Spinal cord (tissue), 9 donors: ENCODE measurements at regions not wholly inside any gene's neighbourhood (a gene's known extent, or its start where the extent isn't known, plus 50 kb on each side); places are given as distances from the start of the nearest gene placed in this dataset.

Source experiments
- DNase-seq, 6 donors: peaks; one replicate each; pipeline versions ENCODE4 v3.0.0 to v3.0.0-alpha.2; 2013 to 2015; ENCODE audit warnings: low spot score in 6 of 6, low read depth in 4 of 6
- H3K27ac ChIP-seq: one replicate; pipeline ENCODE4 v1.5.1; 2013; ENCODE audit warnings: low read depth, low read length, control low read depth
- H3K27me3 ChIP-seq: one replicate; pipeline ENCODE4 v1.6.1; 2013; ENCODE audit warnings: low read length; ENCODE audit not compliant: control insufficient read depth, insufficient read depth
- H3K36me3 ChIP-seq: one replicate; pipeline ENCODE4 v1.6.1; 2013; ENCODE audit warnings: low read length; ENCODE audit not compliant: control insufficient read depth, insufficient read depth
- H3K4me1 ChIP-seq: one replicate; pipeline ENCODE4 v1.6.1; 2013; ENCODE audit warnings: low read length; ENCODE audit not compliant: control insufficient read depth, insufficient read depth
- H3K4me3 ChIP-seq: one replicate; pipeline ENCODE4 v1.5.1; 2013; ENCODE audit warnings: low read depth, low read length, control low read depth
- H3K9me3 ChIP-seq: one replicate; pipeline ENCODE4 v1.6.1; 2013; ENCODE audit warnings: low read length; ENCODE audit not compliant: control insufficient read depth, insufficient read depth
- WGBS: methylation state at CpG from one replicate; pipeline ENCODE4 v1.1.5; 2013; ENCODE audit warnings: missing lambda C conversion rate; ENCODE audit not compliant: insufficient coverage; 5-methylcytosine and 5-hydroxymethylcytosine counted together
- donor health status: healthy.

DNA sequence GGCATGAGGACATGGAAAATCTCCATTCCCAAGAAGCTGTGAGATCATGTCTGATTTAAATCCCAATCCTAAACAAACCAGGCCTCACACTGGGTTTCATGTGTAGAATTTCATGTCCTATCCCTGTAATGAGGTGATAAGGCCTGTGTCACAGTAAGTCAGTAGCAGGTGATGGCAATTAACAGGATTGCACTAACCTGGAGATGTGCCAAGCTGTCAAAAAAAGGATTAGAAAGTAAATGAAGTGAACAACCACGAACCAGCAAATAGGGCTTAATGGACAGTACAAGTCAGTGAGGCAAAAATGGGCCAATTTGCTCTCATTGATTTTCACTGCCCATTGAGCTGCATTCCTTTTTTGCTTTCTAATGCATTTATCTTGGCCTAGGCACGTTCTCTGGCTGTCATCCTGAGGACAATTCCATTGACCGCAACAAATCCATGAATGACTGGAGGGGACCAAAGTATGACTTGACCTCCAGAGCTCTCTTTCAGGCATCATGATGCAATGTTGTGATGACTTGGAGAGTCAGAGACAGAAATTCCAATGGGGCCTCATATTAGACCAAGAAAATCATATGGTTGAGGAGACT is 673.6 kb upstream of the ADGRL2 start:
- H3K4me1 ChIP-seq, result no peaks in the 10 kb centered on the region
- no peaks in the 10 kb centered on the region for H3K36me3 ChIP-seq
- H3K27me3 ChIP-seq, result no peaks in the 10 kb centered on the region
- peak in 1 of 6 donors; percentile 37 for DNase-seq
- no peak overlapping the region for H3K4me3 ChIP-seq
- no peak overlapping the region for H3K27ac ChIP-seq
- 50% methylated on average over 3 of the region's 3 CpGs for whole genome bisulfite sequencing
- no peaks in the 10 kb centered on the region for H3K9me3 ChIP-seq

GRCh38 chr1:81125672-81126071 is 675.1 kb upstream of the ADGRL2 start:
- no peak for DNase-seq
- no peak overlapping the region for H3K4me3 ChIP-seq
- no peak overlapping the region for H3K27ac ChIP-seq
- H3K36me3 ChIP-seq, result no peaks in the 10 kb centered on the region
- no peaks in the 10 kb centered on the region for H3K27me3 ChIP-seq
- WGBS, result 83% methylated on average over 2 of the region's 4 CpGs
- H3K4me1 ChIP-seq, result no peaks in the 10 kb centered on the region
- no peaks in the 10 kb centered on the region for H3K9me3 ChIP-seq

DNA sequence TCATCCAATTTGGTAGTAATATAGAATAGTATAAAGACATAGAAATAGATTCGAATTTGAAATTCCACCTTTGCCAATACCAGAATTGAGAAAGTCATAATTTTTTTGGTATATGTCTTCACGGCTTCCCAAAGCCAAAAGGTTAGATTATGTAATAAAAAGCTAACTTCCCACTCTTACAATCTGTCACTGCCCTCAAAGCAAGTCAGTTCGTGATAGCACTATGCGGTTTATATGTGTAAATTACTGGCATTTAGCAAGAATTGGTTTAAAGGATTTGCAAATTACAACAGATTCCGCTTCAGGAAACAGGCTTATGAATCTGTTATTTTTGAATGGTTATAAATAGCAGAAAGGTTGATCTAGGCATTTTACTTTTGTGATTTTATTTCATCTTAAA is 679.4 kb upstream of the ADGRL2 start:
- no peaks in the 10 kb centered on the region for H3K9me3 ChIP-seq
- no peak overlapping the region for H3K4me3 ChIP-seq
- H3K27ac ChIP-seq, result no peak overlapping the region
- no peak for DNase-seq
- no peaks in the 10 kb centered on the region for H3K36me3 ChIP-seq
- WGBS, result no CpG with 5 or more reads among the region's 5 CpGs
- H3K4me1 ChIP-seq, result no peaks in the 10 kb centered on the region
- no peaks in the 10 kb centered on the region for H3K27me3 ChIP-seq

DNA sequence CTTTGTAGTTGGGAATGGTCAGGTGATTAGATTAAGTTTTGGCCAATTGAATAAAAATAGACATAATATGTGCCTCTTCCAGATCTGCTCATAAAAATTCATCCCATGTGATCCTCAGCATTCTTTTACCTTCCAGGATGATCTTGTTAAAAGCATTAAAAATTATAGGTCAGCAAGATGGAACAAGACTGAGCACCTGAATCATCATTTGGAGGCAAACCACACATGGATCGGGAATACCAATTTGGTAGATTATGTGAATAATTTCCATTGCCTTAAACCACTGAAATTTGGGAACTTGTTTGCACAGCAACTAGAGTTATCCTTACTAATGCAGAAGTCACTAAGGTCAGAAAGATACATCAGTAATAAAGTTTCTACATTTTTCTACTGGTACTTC is 681.4 kb upstream of the ADGRL2 start:
- no peaks in the 10 kb centered on the region for H3K9me3 ChIP-seq
- no peaks in the 10 kb centered on the region for H3K4me1 ChIP-seq
- no peak overlapping the region for H3K4me3 ChIP-seq
- DNase-seq, result no peak
- no peaks in the 10 kb centered on the region for H3K36me3 ChIP-seq
- no peaks in the 10 kb centered on the region for H3K27me3 ChIP-seq
- no CpG with 5 or more reads among the region's 1 CpG for WGBS
- no peak overlapping the region for H3K27ac ChIP-seq

DNA sequence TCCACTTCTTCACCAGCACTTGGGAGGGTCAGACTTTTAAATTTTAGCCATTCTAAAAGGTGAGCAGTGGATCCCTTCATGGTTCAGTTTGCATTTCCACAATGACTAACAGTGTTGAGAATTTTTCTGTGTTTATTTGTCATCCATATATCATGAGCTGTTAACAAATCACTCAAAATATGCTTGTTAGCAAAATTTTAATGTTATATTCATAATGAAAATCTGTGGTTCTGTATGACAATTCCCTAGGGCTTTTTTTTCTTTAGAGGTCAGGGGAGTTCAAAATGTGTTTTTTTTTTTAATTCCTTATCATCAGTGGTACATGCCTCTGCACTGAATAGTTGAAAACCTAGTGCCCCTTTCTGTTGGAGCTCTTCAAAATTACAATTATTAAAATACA is 682.2 kb upstream of the ADGRL2 start:
- Histone ChIP-seq H3K9me3 (no peaks in the 10 kb centered on the region), H3K4me3 (no peak overlapping the region), H3K27ac (no peak overlapping the region), H3K27me3 (no peaks in the 10 kb centered on the region), H3K4me1 (no peaks in the 10 kb centered on the region), H3K36me3 (no peaks in the 10 kb centered on the region)
- no peak for DNase-seq

DNA sequence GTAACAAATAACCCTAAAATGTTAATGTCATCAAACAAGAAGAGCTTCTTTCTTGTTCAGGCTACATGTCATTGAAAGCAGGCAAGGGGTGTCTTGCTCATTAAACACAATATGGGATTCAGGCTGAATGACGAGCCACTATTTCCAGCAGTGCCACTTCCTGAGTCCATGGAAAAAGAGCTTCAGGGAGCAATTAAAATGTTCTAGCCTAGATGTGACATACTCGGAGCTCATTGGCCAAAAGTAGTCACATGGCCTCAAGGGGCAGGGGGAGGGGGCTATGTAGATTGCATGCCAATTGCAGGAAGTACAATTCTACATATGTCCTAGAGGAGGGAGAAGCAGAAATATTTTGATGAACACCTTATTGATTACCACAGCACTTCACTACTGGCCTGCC is 685.3 kb upstream of the ADGRL2 start:
- Histone ChIP-seq H3K4me3 (no peak overlapping the region), H3K27me3 (no peaks in the 10 kb centered on the region), H3K4me1 (no peaks in the 10 kb centered on the region), H3K36me3 (no peaks in the 10 kb centered on the region), H3K27ac (no peak overlapping the region), H3K9me3 (no peaks in the 10 kb centered on the region)
- 56% methylated on average over 1 of the region's 2 CpGs for WGBS
- DNase-seq, result no peak

DNA sequence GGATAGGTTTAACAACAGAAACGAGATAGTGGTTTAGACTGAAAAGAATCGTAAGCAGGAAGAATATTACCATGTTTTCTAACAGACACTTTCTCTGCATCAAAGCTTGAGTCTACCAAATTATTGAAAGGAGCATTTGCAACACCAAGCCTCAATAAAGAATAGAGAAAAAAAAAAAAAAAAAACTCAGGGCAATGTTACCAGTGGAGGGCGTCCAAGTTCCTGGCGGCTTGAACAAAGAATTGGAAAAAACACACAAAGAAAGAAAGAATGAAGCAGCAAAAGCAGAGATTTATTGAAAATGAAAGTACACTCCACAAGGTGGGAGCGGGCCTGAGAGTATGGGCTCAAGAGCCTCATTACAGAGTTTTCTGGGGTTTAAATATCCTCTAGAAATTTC is 686.5 kb upstream of the ADGRL2 start:
- WGBS, result 100% methylated on average over 1 of the region's 5 CpGs
- Histone ChIP-seq H3K36me3 (no peaks in the 10 kb centered on the region), H3K4me1 (no peaks in the 10 kb centered on the region), H3K27me3 (no peaks in the 10 kb centered on the region), H3K27ac (no peak overlapping the region), H3K9me3 (no peaks in the 10 kb centered on the region), H3K4me3 (no peak overlapping the region)
- no peak for DNase-seq

- Histone ChIP-seq H3K9me3 (no peaks in the 10 kb centered on the region), H3K4me3 (no peak overlapping the region), H3K4me1 (no peaks in the 10 kb centered on the region), H3K27me3 (no peaks in the 10 kb centered on the region), H3K36me3 (no peaks in the 10 kb centered on the region), H3K27ac (no peak overlapping the region)
- DNase-seq, result no peak
These were observed 687.0 kb upstream of the ADGRL2 start for GRCh38 chr1:81113688-81114087.

- 100% methylated on average over 1 of the region's 2 CpGs for WGBS
- no peak for DNase-seq
These were observed 688.9 kb upstream of the ADGRL2 start for GRCh38 chr1:81111818-81112217.

GRCh38 chr1:81109038-81109437 is 691.7 kb upstream of the ADGRL2 start:
- no peak overlapping the region for H3K4me3 ChIP-seq
- no peaks in the 10 kb centered on the region for H3K27me3 ChIP-seq
- 92% methylated on average over 4 of the region's 4 CpGs for WGBS
- H3K36me3 ChIP-seq, result no peaks in the 10 kb centered on the region
- H3K4me1 ChIP-seq, result no peaks in the 10 kb centered on the region
- H3K9me3 ChIP-seq, result peaks cover 3% of the 10 kb centered on the region
- H3K27ac ChIP-seq, result no peak overlapping the region
- no peak for DNase-seq

More at GRCh38 chr1:81111818-81112217, 688.9 kb upstream of the ADGRL2 start:
- H3K4me3 ChIP-seq, result no peak overlapping the region
- H3K9me3 ChIP-seq, result peaks cover 1% of the 10 kb centered on the region
- H3K27me3 ChIP-seq, result no peaks in the 10 kb centered on the region
- H3K4me1 ChIP-seq, result no peaks in the 10 kb centered on the region
- no peak overlapping the region for H3K27ac ChIP-seq
- no peaks in the 10 kb centered on the region for H3K36me3 ChIP-seq
